ENCODE measurements at regions not wholly inside any gene's neighbourhood (a gene's known extent, or its start where the extent isn't known, plus 50 kb on each side); places are given as distances from the start of the nearest gene placed in this dataset.

DNA sequence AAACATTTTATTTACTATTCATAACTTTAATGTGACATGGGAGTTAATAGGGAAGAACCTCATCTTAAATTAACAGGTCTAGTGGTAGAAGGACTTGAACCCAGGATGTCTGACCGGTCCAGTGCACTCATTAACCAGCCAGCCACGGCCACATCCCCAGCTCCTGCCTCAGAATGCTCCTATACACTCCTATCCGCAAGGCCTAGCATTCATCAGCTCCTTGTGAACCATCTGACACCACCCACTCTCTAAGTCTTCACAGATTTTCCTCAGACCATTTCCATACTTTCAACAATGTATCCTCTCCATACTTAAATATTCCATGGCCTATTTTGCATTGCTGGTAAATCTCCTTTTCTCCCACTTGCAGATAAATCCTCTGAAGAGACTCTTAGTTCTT, 98.3 kb downstream of the KLF12 start:
- CTCF ChIA-PET, result no interaction called here
- DNase-seq (ENCODE audit: low read depth, low spot score) (no peak), ATAC-seq (no peak)
- intact Hi-C loops (cut with micrococcal nuclease; ENCODE audit: unreplicated experiment) (no loop called here), in situ Hi-C loops (cut with HindIII; ENCODE audit: low pct_unique_long_range_greater_than_20kb, low sequenced_read_pairs) (no loop called here)
- H3K4me3 ChIP-seq (ENCODE audit: low read depth in 2 of 2, low read length in 2 of 2), result no peak overlapping the region
- H3K4me1 ChIP-seq (ENCODE audit: control insufficient read depth, insufficient read depth, low read length), result no peaks in the 10 kb centered on the region
- BruUV-seq (replicated peaks), result no TSS peak
- no peaks in the 10 kb centered on the region for H3K36me3 ChIP-seq (ENCODE audit: control insufficient read depth, insufficient read depth, low read length)
- no peak for TF ChIP-seq CTCF (IDR thresholded peaks at IDR 0.05)
- TF ChIP-seq SIN3A (IDR thresholded peaks at IDR 0.05; ENCODE audit: borderline replicate concordance, insufficient read depth, low read depth, low read length), result no peak
- TF ChIP-seq REST (IDR thresholded peaks at IDR 0.05; ENCODE audit: insufficient read depth in 1 of 2, low read depth in 2 of 2, low read length in 1 of 2), result no peak
- no peak for TF ChIP-seq POLR2AphosphoS5 (IDR thresholded peaks at IDR 0.05; ENCODE audit: low read depth, low read length)
- no peak for TF ChIP-seq TCF7L2 (IDR thresholded peaks at IDR 0.05; ENCODE audit: low read depth, low read length)
- H3K9me3 ChIP-seq (ENCODE audit: control insufficient read depth, insufficient read depth, low read depth, low read length), result no peaks in the 10 kb centered on the region
- POLR2A ChIA-PET, result no interaction called here
- no peaks in the 10 kb centered on the region for H3K27me3 ChIP-seq (ENCODE audit: control insufficient read depth, insufficient read depth, low read length)
- H3K27ac ChIP-seq (ENCODE audit: low read length), result no peak overlapping the region

DNA sequence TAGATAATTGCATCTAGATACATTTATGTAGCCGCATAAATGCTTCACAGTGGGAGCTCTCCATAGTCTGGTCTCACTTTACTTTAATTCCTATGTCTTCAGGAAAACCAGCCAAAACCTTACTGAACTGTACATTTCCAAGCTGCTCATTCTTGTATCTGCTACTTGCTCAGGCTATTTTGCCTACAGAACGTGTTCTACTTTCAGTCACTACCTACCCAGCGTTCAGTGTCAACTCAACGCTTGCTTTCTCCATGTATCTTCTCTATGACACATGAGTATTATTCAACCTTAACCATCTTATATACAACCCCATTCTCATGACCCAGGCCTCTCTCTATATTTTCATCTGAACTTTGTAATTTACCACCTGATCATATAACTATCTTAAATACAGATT, 101.9 kb downstream of the KLF12 start:
- no peak for TF ChIP-seq CTCF (IDR thresholded peaks at IDR 0.05)
- no peak for TF ChIP-seq POLR2AphosphoS5 (IDR thresholded peaks at IDR 0.05; ENCODE audit: low read depth, low read length)
- no peak for TF ChIP-seq REST (IDR thresholded peaks at IDR 0.05; ENCODE audit: insufficient read depth in 1 of 2, low read depth in 2 of 2, low read length in 1 of 2)
- no peak for TF ChIP-seq SIN3A (IDR thresholded peaks at IDR 0.05; ENCODE audit: borderline replicate concordance, insufficient read depth, low read depth, low read length)
- no peak for TF ChIP-seq TCF7L2 (IDR thresholded peaks at IDR 0.05; ENCODE audit: low read depth, low read length)
- Histone ChIP-seq H3K27me3 (ENCODE audit: control insufficient read depth, insufficient read depth, low read length) (no peaks in the 10 kb centered on the region), H3K36me3 (ENCODE audit: control insufficient read depth, insufficient read depth, low read length) (no peaks in the 10 kb centered on the region), H3K27ac (ENCODE audit: low read length) (no peak overlapping the region), H3K4me1 (ENCODE audit: control insufficient read depth, insufficient read depth, low read length) (no peaks in the 10 kb centered on the region), H3K4me3 (ENCODE audit: low read depth in 2 of 2, low read length in 2 of 2) (no peak overlapping the region), H3K9me3 (ENCODE audit: control insufficient read depth, insufficient read depth, low read depth, low read length) (no peaks in the 10 kb centered on the region)
- in situ Hi-C loops (cut with HindIII; ENCODE audit: low pct_unique_long_range_greater_than_20kb, low sequenced_read_pairs), result no loop called here
- CTCF ChIA-PET, result no interaction called here
- POLR2A ChIA-PET, result no interaction called here
- BruUV-seq (replicated peaks), result no TSS peak
- ATAC-seq (no peak), DNase-seq (ENCODE audit: low read depth, low spot score) (no peak)
- intact Hi-C loops (cut with micrococcal nuclease; ENCODE audit: unreplicated experiment), result no loop called here
